NCI-H1092 treated with DMSO at 0.1 percent for 48 hours (cell line): ENCODE measurements at regions not wholly inside any gene's neighbourhood (a gene's known extent, or its start where the extent isn't known, plus 50 kb on each side); places are given as distances from the start of the nearest gene placed in this dataset.

ENCODE experiments used
- DNase-seq: peaks from one replicate; lab custom pipeline; 2025; lab: John Stamatoyannopoulos, UW

- DNase-seq = no peak
Measured at GRCh38 chr11:15622231-15622890, 507.6 kb downstream of the INSC start.

- no peak for DNase-seq
Measured at GRCh38 chr11:15624701-15625100, 510.0 kb downstream of the INSC start.

GRCh38 chr11:15625691-15626090 is 511.0 kb downstream of the INSC start:
- DNase-seq = no peak

DNA sequence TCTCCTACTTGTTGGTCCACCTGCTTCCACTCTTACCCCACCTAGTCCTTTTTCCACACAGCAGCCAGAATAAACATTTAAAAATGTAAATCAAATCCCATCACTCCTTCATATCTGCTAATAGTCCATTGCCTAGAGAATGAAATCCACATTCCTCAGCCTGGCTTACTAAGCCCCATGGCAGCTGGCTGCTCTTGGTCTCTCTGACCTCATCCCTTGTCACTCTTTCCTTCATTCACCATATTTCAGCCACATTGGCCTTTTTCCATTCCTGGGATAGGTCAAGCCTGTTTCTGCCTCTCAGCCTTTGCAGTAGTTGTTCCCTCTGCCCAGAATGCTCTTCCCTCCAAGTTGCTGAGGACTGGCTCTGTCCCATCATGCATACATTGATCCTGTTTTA is 512.8 kb downstream of the INSC start:
- no peak for DNase-seq

DNA sequence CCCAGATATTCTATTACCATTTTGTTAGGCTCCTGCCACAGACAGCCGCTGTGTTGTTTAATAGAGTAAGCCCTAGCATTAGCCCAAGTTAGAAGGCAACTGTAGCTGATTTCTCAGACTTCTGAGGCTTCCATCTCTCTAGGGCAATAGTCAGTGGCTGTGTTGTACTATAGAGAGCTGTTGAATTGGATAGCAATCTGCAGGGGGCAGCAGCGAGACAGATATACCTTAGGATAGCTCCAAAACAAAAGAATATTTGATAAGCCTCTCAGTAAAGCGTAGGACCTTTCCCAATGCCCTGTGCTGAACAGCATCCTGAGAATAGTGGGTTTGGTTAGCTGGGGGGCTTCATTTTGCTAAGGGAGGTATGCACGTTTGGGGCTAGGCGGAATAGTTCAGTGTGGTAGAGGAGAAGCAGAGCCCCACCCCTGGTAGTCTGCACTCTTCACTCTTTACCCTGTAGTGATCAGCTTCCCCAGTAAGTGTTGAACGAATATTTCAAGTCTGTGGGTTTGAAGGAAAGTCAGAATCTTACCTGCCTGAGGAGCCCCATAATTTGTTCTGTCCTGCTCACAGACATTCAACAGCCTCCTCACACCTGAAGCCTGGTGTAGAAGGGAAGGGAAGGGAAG is 515.1 kb downstream of the INSC start:
- DNase-seq = no peak

- no peak for DNase-seq
Measured at GRCh38 chr11:15630896-15631295, 516.2 kb downstream of the INSC start.

GRCh38 chr11:15635521-15635920 is 520.8 kb downstream of the INSC start:
- DNase-seq = no peak

GRCh38 chr11:15636521-15637089 is 521.9 kb downstream of the INSC start:
- DNase-seq = no peak

DNA sequence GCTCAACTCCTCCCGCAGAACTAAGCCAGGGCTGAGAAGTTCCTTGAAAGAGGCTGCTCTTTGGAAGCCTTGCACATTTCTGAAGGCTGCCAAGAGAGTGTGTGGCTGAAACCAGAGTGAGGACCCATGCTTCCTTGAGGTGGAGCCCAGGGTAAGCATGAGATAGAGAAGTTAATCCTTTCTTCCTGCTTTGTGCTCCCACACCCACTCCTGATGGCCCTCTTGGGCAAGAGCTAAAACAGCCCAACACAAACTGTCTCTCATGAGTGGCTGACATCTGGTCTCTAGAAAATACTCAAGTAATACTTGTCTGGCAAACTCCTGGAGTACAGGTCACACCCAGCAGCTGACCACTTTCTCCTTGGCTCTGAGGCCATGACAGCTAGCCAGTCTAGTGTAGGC is 523.7 kb downstream of the INSC start:
- no peak for DNase-seq

GRCh38 chr11:15640318-15640717 is 525.6 kb downstream of the INSC start:
- no peak for DNase-seq

GRCh38 chr11:15641271-15642045 is 526.7 kb downstream of the INSC start:
- peak; percentile 27 for DNase-seq

- no peak for DNase-seq
Measured at GRCh38 chr11:15645201-15645600, 530.5 kb downstream of the INSC start.

GRCh38 chr11:15649371-15650104 is 534.8 kb downstream of the INSC start:
- DNase-seq = no peak

- peak; percentile 94 for DNase-seq
Measured at GRCh38 chr11:15650105-15650938, 535.6 kb downstream of the INSC start.

DNA sequence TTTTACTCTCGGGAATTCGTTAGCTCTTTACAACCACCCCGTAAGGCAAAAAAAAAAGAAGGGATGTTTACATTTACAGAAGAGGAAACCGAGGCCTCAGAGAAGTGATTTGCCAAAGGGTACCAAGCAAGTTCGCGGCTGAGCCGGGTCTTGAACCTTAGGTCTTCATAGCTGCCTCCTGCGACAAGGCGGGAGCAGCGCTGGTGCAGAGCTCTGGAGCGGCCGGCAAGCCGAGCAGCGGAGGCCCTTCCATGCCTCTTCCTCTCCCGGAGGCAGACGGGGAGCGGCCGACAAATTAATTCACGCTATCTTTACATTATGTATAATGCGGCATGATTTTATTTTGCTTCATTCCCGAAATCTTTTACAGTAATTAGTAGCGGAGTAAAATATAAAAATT is 536.3 kb downstream of the INSC start:
- no peak for DNase-seq

DNA sequence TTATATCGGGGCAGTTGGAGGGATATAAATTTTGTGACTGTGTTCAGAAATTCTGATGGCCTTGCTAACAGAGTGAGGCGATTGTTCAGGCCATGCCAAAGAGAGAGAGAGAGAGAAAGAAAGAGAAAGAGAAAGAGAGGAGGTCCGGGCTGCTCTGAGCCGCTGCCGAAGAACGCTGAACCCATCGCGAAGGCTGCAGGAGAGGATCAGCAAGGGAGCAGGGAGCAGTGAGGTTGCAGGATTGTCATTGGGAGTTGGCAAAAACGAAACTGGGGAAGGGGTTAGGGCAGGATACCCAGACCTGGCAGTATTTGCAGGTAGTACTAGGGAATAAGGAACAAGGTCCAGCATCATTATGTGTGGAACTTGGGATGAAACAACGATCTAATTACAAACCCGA is 537.1 kb downstream of the INSC start:
- no peak for DNase-seq

DNA sequence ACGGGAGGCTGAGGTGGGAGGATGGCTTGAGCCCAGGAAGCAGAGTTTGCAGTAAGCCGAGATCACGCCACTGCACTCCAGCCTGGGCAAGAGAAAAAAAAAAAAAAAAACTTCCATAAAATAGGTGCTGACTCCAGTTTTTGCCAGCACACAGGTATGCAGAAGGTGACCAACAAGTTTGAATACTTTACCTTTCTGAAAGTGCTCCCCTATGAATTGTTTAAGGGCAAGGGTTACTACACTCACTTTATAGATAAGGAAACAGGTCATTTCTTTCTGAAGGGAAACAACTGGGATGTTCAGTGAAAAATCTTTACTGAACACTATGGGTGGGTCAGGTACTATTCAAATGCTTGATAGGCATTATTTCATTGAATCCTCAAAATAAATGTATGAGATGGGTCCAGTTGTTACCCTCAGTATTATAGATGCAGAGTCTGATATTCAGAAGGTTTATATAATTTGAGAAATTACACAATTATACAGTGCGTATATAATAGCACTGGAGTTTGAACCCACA is 538.5 kb downstream of the INSC start:
- DNase-seq = no peak

GRCh38 chr11:15654451-15654850 is 539.7 kb downstream of the INSC start:
- no peak for DNase-seq

DNA sequence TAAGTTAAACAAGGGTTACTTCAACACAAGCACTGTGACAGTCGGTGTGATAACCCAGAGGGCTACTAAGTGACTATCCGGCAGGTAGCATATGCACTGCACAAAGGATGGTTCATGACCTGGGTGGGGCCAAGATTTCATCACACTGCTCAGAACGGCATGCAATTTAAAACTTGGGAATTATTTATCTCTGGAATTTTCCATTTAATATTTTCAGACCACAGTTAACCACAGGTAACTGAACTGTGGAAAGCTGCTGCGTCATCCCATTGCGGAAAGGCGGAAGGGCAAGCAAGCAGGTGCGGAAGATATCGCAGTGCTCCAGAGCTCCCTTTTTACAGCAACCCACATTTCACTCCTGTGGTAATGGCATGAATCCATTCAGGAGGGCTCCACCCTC is 540.8 kb downstream of the INSC start:
- no peak for DNase-seq

GRCh38 chr11:15657264-15657663 is 542.5 kb downstream of the INSC start:
- no peak for DNase-seq

DNA sequence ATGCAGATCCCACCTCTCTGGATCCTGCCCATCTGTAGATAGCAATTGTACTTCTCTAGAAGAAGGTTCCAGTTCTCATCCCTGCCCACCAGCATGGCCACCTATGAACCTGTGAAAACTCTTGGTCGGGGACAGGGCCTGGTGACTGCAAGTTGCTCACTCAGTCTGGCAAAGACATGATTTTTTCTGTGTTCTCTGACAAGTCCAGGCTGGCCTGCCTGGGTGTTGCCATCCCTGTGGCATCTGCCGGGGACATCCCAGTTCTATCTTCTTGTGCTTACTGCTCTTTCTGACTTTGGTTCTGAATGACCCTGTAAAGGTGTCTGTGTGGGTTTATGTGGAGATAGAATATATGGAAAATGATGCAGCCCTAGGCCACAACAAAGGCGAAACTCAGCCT is 545.8 kb downstream of the INSC start:
- DNase-seq = no peak
